Caco-2 (cell line): ENCODE measurements at regions not wholly inside any gene's neighbourhood (a gene's known extent, or its start where the extent isn't known, plus 50 kb on each side); places are given as distances from the start of the nearest gene placed in this dataset.

Experiments
- BruUV-seq: library from RNA; stranded (reverse); fragments of 400-500 nt; replicated peaks from 2 replicates; lab custom pipeline; 2021; lab: Mats Ljungman, UMichigan
- CTCF ChIA-PET: fragments of 300-600 bp; sonication (Branson Sonifier 250); formaldehyde crosslinking; loops from one replicate; lab custom pipeline; 2022; ENCODE audit warnings: antibody characterized with exemption; lab: Charles Lee
- POLR2A ChIA-PET: fragments of 300-600 bp; sonication (Branson Sonifier 250); formaldehyde crosslinking; loops from one replicate; lab custom pipeline; 2022; ENCODE audit warnings: antibody characterized with exemption; lab: Charles Lee
- DNase-seq, 2 experiments: peaks; one replicate each; pipeline versions ENCODE4 v3.0.0 to v3.0.0-alpha.2; 2020 to 2022
- H3K27me3 ChIP-seq: replicated peaks from 2 replicates; pipeline ENCODE4 v1.6.0; 2011; ENCODE audit warnings: low read length; ENCODE audit not compliant: control insufficient read depth, insufficient read depth
- H3K36me3 ChIP-seq: 2 replicates; pipeline ENCODE4 v1.5.1; 2011; ENCODE audit warnings: low read length; ENCODE audit not compliant: control insufficient read depth, insufficient read depth
- H3K4me1 ChIP-seq: fragments of 250-450 bp; sonication (Bioruptor Pico); 2 replicates; pipeline ENCODE4 v1.5.1; 2020; ENCODE audit warnings: mild to moderate bottlenecking
- H3K4me3 ChIP-seq: 2 replicates; pipeline ENCODE4 v1.5.1; 2011; ENCODE audit warnings: low read depth, mild to moderate bottlenecking, control low read depth, low read length
- H3K9me3 ChIP-seq: fragments of 250-450 bp; sonication (Bioruptor Pico); 2 replicates; pipeline ENCODE4 v1.5.1; 2020; ENCODE audit warnings: mild to moderate bottlenecking, moderate library complexity
- H3K27ac Mint-ChIP-seq: one replicate; pipeline ENCODE4 v1.8.0; 2022; ENCODE audit warnings: mixed read lengths; ENCODE audit not compliant: unreplicated experiment
- H3K27me3 Mint-ChIP-seq: one replicate; pipeline ENCODE4 v1.8.0; 2022; ENCODE audit warnings: mixed read lengths; ENCODE audit not compliant: insufficient read depth, unreplicated experiment
- H3K36me3 Mint-ChIP-seq: one replicate; pipeline ENCODE4 v1.8.0; 2022; ENCODE audit warnings: mild to moderate bottlenecking, mixed read lengths; ENCODE audit not compliant: insufficient read depth, unreplicated experiment
- H3K4me1 Mint-ChIP-seq: one replicate; pipeline ENCODE4 v1.8.0; 2022; ENCODE audit warnings: low read depth, mixed read lengths; ENCODE audit not compliant: unreplicated experiment
- H3K4me3 Mint-ChIP-seq: one replicate; pipeline ENCODE4 v1.8.0; 2022; ENCODE audit warnings: mild to moderate bottlenecking, moderate library complexity, mixed read lengths; ENCODE audit not compliant: unreplicated experiment
- H3K9me3 Mint-ChIP-seq: one replicate; pipeline ENCODE4 v1.8.0; 2022; ENCODE audit warnings: mixed read lengths; ENCODE audit not compliant: unreplicated experiment
- CTCF ChIP-seq, 2 experiments: fragments of 200-600 bp in 1 of 2; IDR thresholded peaks; 1 replicate in 1 of 2; 2 replicates in 1 of 2; pipeline versions ENCODE4 v1.5.1 to v1.8.0; 2011 to 2022; ENCODE audit warnings: antibody characterized with exemption in 1 of 2, control low read depth in 1 of 2, inconsistent platforms in 1 of 2, low read depth in 1 of 2, low read length in 1 of 2, mild to moderate bottlenecking in 1 of 2, moderate library complexity in 1 of 2; ENCODE audit not compliant: insufficient read depth in 1 of 2, severe bottlenecking in 1 of 2, unreplicated experiment in 1 of 2
- intact Hi-C: fragments of 100-400 bp; cut with micrococcal nuclease; formaldehyde crosslinking; loops from one replicate; pipeline ENCODE4 v1.10.0; 2022; ENCODE audit not compliant: unreplicated experiment

GRCh38 chr1:70628973-70629372 is 217.9 kb downstream of the CTH start:
- no peaks in the 10 kb centered on the region for H3K4me1 ChIP-seq
- Mint-ChIP-seq H3K4me1 (no peaks in the 10 kb centered on the region), H3K36me3 (no peaks in the 10 kb centered on the region), H3K27ac (no peak overlapping the region), H3K9me3 (no peaks in the 10 kb centered on the region), H3K27me3 (peaks cover 5% of the 10 kb centered on the region), H3K4me3 (no peak overlapping the region)
- BruUV-seq, result no TSS peak
- H3K9me3 ChIP-seq, result no peaks in the 10 kb centered on the region
- H3K36me3 ChIP-seq, result no peaks in the 10 kb centered on the region
- H3K27me3 ChIP-seq, result no peaks in the 10 kb centered on the region
- POLR2A ChIA-PET, result no interaction called here
- DNase-seq, result no peak
- CTCF ChIA-PET, result no interaction called here
- TF ChIP-seq CTCF (IDR thresholded peaks at IDR 0.05; ENCODE audit: insufficient read depth in 1 of 2, low read depth in 1 of 2, low read length in 1 of 2, severe bottlenecking in 1 of 2, unreplicated experiment in 1 of 2), result no peak
- H3K4me3 ChIP-seq, result no peak overlapping the region
- intact Hi-C loops, result no loop called here

GRCh38 chr1:70633004-70633403 is 221.9 kb downstream of the CTH start:
- H3K4me3 Mint-ChIP-seq, result no peak overlapping the region
- no TSS peak for BruUV-seq
- H3K4me1 ChIP-seq, result no peaks in the 10 kb centered on the region
- H3K36me3 ChIP-seq, result no peaks in the 10 kb centered on the region
- ChIA-PET CTCF (no interaction called here), POLR2A (no interaction called here)
- peaks cover 9% of the 10 kb centered on the region for H3K27me3 Mint-ChIP-seq
- H3K9me3 Mint-ChIP-seq, result no peaks in the 10 kb centered on the region
- H3K27ac Mint-ChIP-seq, result no peak overlapping the region
- TF ChIP-seq CTCF (IDR thresholded peaks at IDR 0.05; ENCODE audit: insufficient read depth in 1 of 2, low read depth in 1 of 2, low read length in 1 of 2, severe bottlenecking in 1 of 2, unreplicated experiment in 1 of 2), result no peak
- H3K36me3 Mint-ChIP-seq, result no peaks in the 10 kb centered on the region
- no peak for DNase-seq
- H3K9me3 ChIP-seq, result no peaks in the 10 kb centered on the region
- H3K4me1 Mint-ChIP-seq, result no peaks in the 10 kb centered on the region
- no peak overlapping the region for H3K4me3 ChIP-seq
- no peaks in the 10 kb centered on the region for H3K27me3 ChIP-seq
- intact Hi-C loops, result no loop called here

- Histone ChIP-seq H3K36me3 (no peaks in the 10 kb centered on the region), H3K27me3 (no peaks in the 10 kb centered on the region), H3K9me3 (no peaks in the 10 kb centered on the region), H3K4me3 (no peak overlapping the region), H3K4me1 (no peaks in the 10 kb centered on the region)
- DNase-seq, result no peak
- H3K4me1 Mint-ChIP-seq, result no peaks in the 10 kb centered on the region
- no peak for TF ChIP-seq CTCF (IDR thresholded peaks at IDR 0.05; ENCODE audit: insufficient read depth in 1 of 2, low read depth in 1 of 2, low read length in 1 of 2, severe bottlenecking in 1 of 2, unreplicated experiment in 1 of 2)
- BruUV-seq, result no TSS peak
- ChIA-PET CTCF (no interaction called here), POLR2A (no interaction called here)
- H3K4me3 Mint-ChIP-seq, result no peak overlapping the region
- H3K36me3 Mint-ChIP-seq, result no peaks in the 10 kb centered on the region
- peaks cover 9% of the 10 kb centered on the region for H3K27me3 Mint-ChIP-seq
- intact Hi-C loops, result no loop called here
- no peak overlapping the region for H3K27ac Mint-ChIP-seq
- H3K9me3 Mint-ChIP-seq, result no peaks in the 10 kb centered on the region
Observed at GRCh38 chr1:70635868-70636267, 224.8 kb downstream of the CTH start.
